Tibial nerve (tissue), 4 donors: ENCODE measurements at regions not wholly inside any gene's neighbourhood (a gene's known extent, or its start where the extent isn't known, plus 50 kb on each side); places are given as distances from the start of the nearest gene placed in this dataset.

ENCODE experiments used
- DNase-seq, 2 donors: peaks; one replicate each; pipeline ENCODE4 v3.0.0-alpha.2; 2019; ENCODE audit warnings: low spot score in 2 of 2
- H3K27ac ChIP-seq, 4 donors: fragments of 200-600 bp; sonication (generic) in 3 of 4; one replicate each; pipeline ENCODE4 v1.5.1; 2017 to 2019; ENCODE audit warnings: mild to moderate bottlenecking in 1 of 4
- H3K27me3 ChIP-seq, 2 donors: fragments of 200-600 bp; sonication (generic) in 1 of 2; one replicate each; pipeline versions ENCODE4 v1.5.1 to v1.6.0; 2017 to 2019
- H3K36me3 ChIP-seq, 3 donors: fragments of 200-600 bp; sonication (generic); one replicate each; pipeline ENCODE4 v1.5.1; 2018 to 2019
- H3K4me1 ChIP-seq, 4 donors: fragments of 200-600 bp; sonication (generic) in 3 of 4; one replicate each; pipeline ENCODE4 v1.5.1; 2017 to 2019
- H3K4me3 ChIP-seq, 4 donors: fragments of 200-600 bp; sonication (generic) in 3 of 4; one replicate each; pipeline ENCODE4 v1.5.1; 2017 to 2019; ENCODE audit warnings: mild to moderate bottlenecking in 1 of 4, moderate library complexity in 1 of 4
- H3K9me3 ChIP-seq, 4 donors: fragments of 200-600 bp; sonication (generic) in 3 of 4; one replicate each; pipeline ENCODE4 v1.5.1; 2017 to 2019
- EP300 ChIP-seq, 2 donors: sonication (generic); formaldehyde crosslinking; IDR thresholded peaks; one replicate each; pipeline ENCODE4 v1.6.1; 2017; ENCODE audit warnings: antibody characterized with exemption in 2 of 2, mild to moderate bottlenecking in 1 of 2
- POLR2A ChIP-seq, 2 donors: fragments of 450-650 bp; IDR thresholded peaks; one replicate each; pipeline ENCODE4 v1.6.1; 2017; ENCODE audit warnings: antibody characterized with exemption in 2 of 2, mild to moderate bottlenecking in 2 of 2, moderate library complexity in 2 of 2
- WGBS, 2 donors: methylation state at CpG; one replicate each; pipeline ENCODE4 v1.1.5; 2018; 5-methylcytosine and 5-hydroxymethylcytosine counted together
- TF ChIP-seq, protein P1 (sequence below), 5 experiments: fragments of 200-600 bp in 3 of 5; fragments of 450-650 bp in 2 of 5; sonication (generic) in 3 of 5; IDR thresholded peaks; one replicate each; pipeline ENCODE4 v1.5.1; 2016 to 2019; ENCODE audit warnings: antibody characterized with exemption in 5 of 5, mild to moderate bottlenecking in 3 of 5, moderate library complexity in 2 of 5

DNA sequence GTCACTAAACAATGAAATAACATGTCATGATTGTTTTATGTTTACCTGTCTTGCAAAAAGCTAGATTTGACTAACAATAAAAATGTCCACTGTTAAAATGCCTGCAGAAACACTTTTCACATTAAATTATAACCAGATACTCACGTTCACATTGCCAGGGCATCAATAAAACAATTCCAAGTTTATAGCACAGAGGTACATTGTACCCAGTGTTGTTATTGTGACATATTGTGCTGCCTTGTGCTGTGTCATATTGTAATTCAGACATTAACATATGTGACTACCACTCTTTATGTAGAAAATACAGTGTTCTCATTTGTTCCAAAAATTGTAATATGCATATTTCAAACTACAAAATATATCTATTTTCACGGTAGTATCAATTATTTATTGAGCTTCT lies 766.1 kb downstream of the NCAM2 start:
- WGBS, 2 donors, result 49 to 68% methylated on average over 2 of the region's 2 CpGs
- Histone ChIP-seq H3K27ac (no peak overlapping the region), H3K9me3 (no peaks in the 10 kb centered on the region), H3K4me1 (no peaks in the 10 kb centered on the region), H3K36me3 (no peaks in the 10 kb centered on the region), H3K27me3 (no peaks in the 10 kb centered on the region), H3K4me3 (no peak overlapping the region)
- TF ChIP-seq, protein P1, sequence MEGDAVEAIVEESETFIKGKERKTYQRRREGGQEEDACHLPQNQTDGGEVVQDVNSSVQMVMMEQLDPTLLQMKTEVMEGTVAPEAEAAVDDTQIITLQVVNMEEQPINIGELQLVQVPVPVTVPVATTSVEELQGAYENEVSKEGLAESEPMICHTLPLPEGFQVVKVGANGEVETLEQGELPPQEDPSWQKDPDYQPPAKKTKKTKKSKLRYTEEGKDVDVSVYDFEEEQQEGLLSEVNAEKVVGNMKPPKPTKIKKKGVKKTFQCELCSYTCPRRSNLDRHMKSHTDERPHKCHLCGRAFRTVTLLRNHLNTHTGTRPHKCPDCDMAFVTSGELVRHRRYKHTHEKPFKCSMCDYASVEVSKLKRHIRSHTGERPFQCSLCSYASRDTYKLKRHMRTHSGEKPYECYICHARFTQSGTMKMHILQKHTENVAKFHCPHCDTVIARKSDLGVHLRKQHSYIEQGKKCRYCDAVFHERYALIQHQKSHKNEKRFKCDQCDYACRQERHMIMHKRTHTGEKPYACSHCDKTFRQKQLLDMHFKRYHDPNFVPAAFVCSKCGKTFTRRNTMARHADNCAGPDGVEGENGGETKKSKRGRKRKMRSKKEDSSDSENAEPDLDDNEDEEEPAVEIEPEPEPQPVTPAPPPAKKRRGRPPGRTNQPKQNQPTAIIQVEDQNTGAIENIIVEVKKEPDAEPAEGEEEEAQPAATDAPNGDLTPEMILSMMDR (IDR thresholded peaks at IDR 0.05), result no peak
- no peak for TF ChIP-seq EP300 (IDR thresholded peaks at IDR 0.05)
- TF ChIP-seq POLR2A (IDR thresholded peaks at IDR 0.05), result no peak
- no peak for DNase-seq

DNA sequence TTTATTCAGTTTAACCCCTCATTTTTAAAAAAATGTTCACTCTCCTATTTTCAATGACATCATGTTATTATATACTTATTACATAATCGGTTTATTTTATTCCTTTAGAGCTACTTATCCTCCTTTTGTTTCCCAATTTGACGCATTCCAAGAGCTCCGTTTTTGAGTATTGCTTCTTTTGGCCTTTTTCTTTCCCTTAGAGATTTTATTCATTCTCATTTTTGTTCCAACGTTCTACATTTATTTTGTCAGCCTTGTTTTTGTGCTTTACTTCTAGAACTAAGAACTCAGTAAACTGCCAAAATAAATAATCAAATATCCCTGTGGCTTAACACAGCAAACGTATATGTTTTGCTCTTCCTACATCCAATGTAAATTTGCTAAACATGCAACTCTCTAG lies 769.1 kb downstream of the NCAM2 start:
- H3K36me3 ChIP-seq, result no peaks in the 10 kb centered on the region
- H3K4me1 ChIP-seq, result no peaks in the 10 kb centered on the region
- no peak for DNase-seq
- no peak overlapping the region for H3K27ac ChIP-seq
- no peaks in the 10 kb centered on the region for H3K27me3 ChIP-seq
- no peaks in the 10 kb centered on the region for H3K9me3 ChIP-seq
- H3K4me3 ChIP-seq, result no peak overlapping the region
- WGBS, 2 donors, result 40 to 43% methylated on average over 5 of the region's 5 CpGs
- TF ChIP-seq EP300 (IDR thresholded peaks at IDR 0.05) (no peak), POLR2A (IDR thresholded peaks at IDR 0.05) (no peak)
- TF ChIP-seq, protein P1 (IDR thresholded peaks at IDR 0.05), result no peak

DNA sequence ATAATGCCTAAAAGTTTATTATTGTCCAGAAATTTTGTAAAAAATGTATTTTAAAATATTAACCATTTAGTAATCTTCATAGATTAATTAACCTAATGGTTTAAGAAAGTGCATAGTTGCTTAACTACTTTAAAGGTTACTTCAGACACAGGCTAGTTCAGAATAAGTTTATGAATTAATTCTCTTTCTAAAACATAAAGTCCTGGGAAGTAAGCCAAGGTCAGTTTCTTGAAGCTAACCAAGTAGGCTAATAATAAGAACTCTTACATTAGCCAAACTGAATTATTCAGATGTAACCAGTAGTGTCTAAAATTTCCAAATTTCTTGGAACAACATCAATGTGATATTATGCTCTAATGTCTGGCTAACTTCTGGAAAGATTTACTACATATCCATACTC lies 790.4 kb downstream of the NCAM2 start:
- Histone ChIP-seq H3K36me3 (no peaks in the 10 kb centered on the region), H3K4me1 (no peaks in the 10 kb centered on the region), H3K4me3 (no peak overlapping the region), H3K9me3 (no peaks in the 10 kb centered on the region), H3K27me3 (no peaks in the 10 kb centered on the region), H3K27ac (no peak overlapping the region)
- TF ChIP-seq, protein P1 (IDR thresholded peaks at IDR 0.05), result no peak
- TF ChIP-seq EP300 (IDR thresholded peaks at IDR 0.05) (no peak), POLR2A (IDR thresholded peaks at IDR 0.05) (no peak)
- no peak for DNase-seq

DNA sequence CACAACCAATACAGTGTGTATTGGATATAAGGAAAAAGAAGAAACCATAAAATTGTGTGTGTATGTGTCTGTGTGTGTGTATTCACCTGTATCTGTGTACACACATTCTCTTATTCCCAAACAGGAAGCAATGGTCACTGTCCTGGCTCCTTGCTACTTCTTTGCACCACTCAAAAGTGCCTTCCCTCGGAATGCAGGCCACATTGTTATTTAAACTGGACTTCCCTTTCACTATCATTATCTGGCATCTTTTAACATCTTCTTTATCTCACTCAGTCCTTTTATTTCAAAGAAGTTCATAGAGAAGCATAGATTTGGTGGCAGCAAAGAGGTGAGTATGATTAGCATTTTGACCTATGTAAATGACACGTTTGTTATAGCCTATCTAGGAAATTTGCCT lies 803.7 kb downstream of the NCAM2 start:
- WGBS, 2 donors, result 59 to 69% methylated on average over 2 of the region's 2 CpGs
- Histone ChIP-seq H3K4me3 (no peak overlapping the region), H3K27me3 (no peaks in the 10 kb centered on the region), H3K4me1 (no peaks in the 10 kb centered on the region), H3K9me3 (no peaks in the 10 kb centered on the region), H3K27ac (no peak overlapping the region), H3K36me3 (no peaks in the 10 kb centered on the region)
- no peak for DNase-seq
- TF ChIP-seq EP300 (IDR thresholded peaks at IDR 0.05) (no peak), POLR2A (IDR thresholded peaks at IDR 0.05) (no peak)
- TF ChIP-seq, protein P1 (IDR thresholded peaks at IDR 0.05), result no peak

DNA sequence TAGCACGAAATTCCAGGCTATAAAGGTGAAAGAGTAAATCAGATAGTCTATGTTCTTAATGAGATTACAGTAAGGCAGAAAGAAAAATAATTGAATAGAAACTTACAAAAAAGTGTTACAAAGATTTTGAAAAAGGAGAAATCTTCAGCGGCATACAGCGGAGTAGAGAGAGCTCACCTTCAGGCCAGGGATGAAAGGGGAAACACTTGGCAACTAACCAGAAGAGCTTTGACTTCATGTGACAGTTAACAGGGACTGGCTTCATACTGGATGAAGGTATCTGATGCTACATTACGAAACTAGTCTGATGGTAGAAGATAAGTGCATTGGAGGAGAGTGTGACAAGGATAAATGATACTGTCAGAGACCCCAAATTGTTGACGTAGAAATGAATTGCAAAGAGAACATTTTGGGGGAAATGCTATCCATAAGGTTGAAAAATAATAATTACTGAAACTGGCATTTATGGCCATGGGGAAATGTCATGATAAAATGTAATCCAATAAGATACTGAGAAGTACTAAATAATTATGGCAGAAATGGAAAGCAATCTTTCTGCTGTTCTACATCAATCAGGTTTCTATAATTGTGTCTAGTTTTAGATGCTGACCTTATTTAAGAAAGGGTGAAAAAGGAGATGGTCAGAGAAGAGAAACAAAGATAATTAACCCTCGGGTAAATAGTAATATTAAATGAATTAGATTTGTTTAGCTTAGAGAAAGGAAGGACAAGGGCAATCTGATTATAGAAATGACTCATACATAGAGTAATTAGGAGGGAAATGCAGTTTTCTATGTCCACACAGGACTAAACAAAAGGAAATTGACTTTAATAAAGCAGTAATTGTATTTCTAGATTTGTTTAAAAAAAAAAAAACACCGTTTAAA lies 808.7 kb downstream of the NCAM2 start:
- Histone ChIP-seq H3K27me3 (no peaks in the 10 kb centered on the region), H3K9me3 (no peaks in the 10 kb centered on the region), H3K4me1 (no peaks in the 10 kb centered on the region), H3K27ac (no peak overlapping the region), H3K36me3 (no peaks in the 10 kb centered on the region), H3K4me3 (no peak overlapping the region)
- TF ChIP-seq, protein P1 (IDR thresholded peaks at IDR 0.05), result no peak
- TF ChIP-seq EP300 (IDR thresholded peaks at IDR 0.05) (no peak), POLR2A (IDR thresholded peaks at IDR 0.05) (no peak)
- 72% methylated on average over 7 of the region's 7 CpGs for WGBS, 2 donors
- DNase-seq, result no peak
